ENCODE measurements at regions not wholly inside any gene's neighbourhood (a gene's known extent, or its start where the extent isn't known, plus 50 kb on each side); places are given as distances from the start of the nearest gene placed in this dataset.

- DNase-seq, result peak; percentile 28
- Histone ChIP-seq H3K4me2 (ENCODE audit: unreplicated experiment) (no peak overlapping the region), H3K4me1 (ENCODE audit: insufficient read depth) (no peaks in the 10 kb centered on the region), H4K20me1 (ENCODE audit: insufficient read depth) (no peaks in the 10 kb centered on the region), H3K79me2 (ENCODE audit: insufficient read depth) (no peaks in the 10 kb centered on the region), H3K27ac (no peak overlapping the region), H3K9me3 (ENCODE audit: low read depth) (no peaks in the 10 kb centered on the region), H3K4me3 (no peak overlapping the region), H3K36me3 (ENCODE audit: low read depth) (no peaks in the 10 kb centered on the region), H3K9me2 (ENCODE audit: insufficient read depth) (no peaks in the 10 kb centered on the region), H3K27me3 (replicated peaks; ENCODE audit: insufficient read depth) (no peaks in the 10 kb centered on the region), H3F3A (ENCODE audit: insufficient read depth) (no peaks in the 10 kb centered on the region), H3K9ac (no peak overlapping the region), H2AFZ (no peak overlapping the region)
- in situ Hi-C loops (cut with MboI), result loop anchor here (25.0 kb wide), 1 partner anchor 1019 kb away; no protein-coding TSS in a partner anchor
- no peak for TF ChIP-seq EZH2 (IDR thresholded peaks at IDR 0.05; ENCODE audit: insufficient read depth, poor library complexity, severe bottlenecking)
- no peak for TF ChIP-seq EZH2phosphoT487 (IDR thresholded peaks at IDR 0.05; ENCODE audit: insufficient read depth, low read depth)
- 42 to 52% methylated on average over 4 of the region's 4 CpGs for WGBS, 2 experiments (ENCODE audit: low coverage in 1 of 2, low lambda C conversion rate in 2 of 2, missing lambda C conversion rate in 2 of 2)
Measured at GRCh38 chr13:78806457-78806856, 147.5 kb upstream of the OBI1 start.

GRCh38 chr13:78802912-78803311 is 144.0 kb upstream of the OBI1 start:
- no peaks in the 10 kb centered on the region for H3K9me2 ChIP-seq (ENCODE audit: insufficient read depth)
- no peak overlapping the region for H3K9ac ChIP-seq
- H3K4me1 ChIP-seq (ENCODE audit: insufficient read depth), result no peaks in the 10 kb centered on the region
- in situ Hi-C loops (cut with MboI), result loop anchor here (25.0 kb wide), 1 partner anchor 1016 kb away; no protein-coding TSS in a partner anchor
- no peaks in the 10 kb centered on the region for H3K79me2 ChIP-seq (ENCODE audit: insufficient read depth)
- no peak overlapping the region for H3K4me3 ChIP-seq
- no peak overlapping the region for H3K4me2 ChIP-seq (ENCODE audit: unreplicated experiment)
- no peak overlapping the region for H3K27ac ChIP-seq
- no peak for DNase-seq
- H2AFZ ChIP-seq, result no peak overlapping the region
- TF ChIP-seq EZH2phosphoT487 (IDR thresholded peaks at IDR 0.05; ENCODE audit: insufficient read depth, low read depth) (no peak), EZH2 (IDR thresholded peaks at IDR 0.05; ENCODE audit: insufficient read depth, poor library complexity, severe bottlenecking) (no peak)
- no peaks in the 10 kb centered on the region for H3K9me3 ChIP-seq (ENCODE audit: low read depth)
- H4K20me1 ChIP-seq (ENCODE audit: insufficient read depth), result no peaks in the 10 kb centered on the region; the same call in 1 of the 2 replicates
- no peaks in the 10 kb centered on the region for H3K36me3 ChIP-seq (ENCODE audit: low read depth)
- H3F3A ChIP-seq (ENCODE audit: insufficient read depth), result no peaks in the 10 kb centered on the region
- no peaks in the 10 kb centered on the region for H3K27me3 ChIP-seq (replicated peaks; ENCODE audit: insufficient read depth)

DNA sequence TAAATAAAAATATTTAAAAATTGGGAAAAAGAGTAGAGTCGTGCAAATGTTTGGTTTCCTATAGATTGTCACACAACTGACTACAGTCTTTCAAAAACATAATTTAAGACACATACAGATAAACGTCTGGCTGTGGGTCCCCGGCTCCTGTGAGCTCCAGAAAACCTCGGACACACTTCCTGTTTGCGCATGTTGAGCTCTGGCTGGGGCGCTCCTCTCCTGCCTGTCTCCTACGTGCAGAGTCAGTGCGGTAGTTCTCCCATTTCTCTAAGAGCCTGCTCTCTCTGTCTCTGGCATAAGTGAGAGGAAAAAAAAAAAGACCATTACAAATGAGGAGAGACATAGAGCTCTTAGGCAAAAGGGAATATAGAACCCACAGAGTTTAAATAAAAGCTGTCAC is 128.2 kb upstream of the OBI1 start:
- no peaks in the 10 kb centered on the region for H3K79me2 ChIP-seq (ENCODE audit: insufficient read depth)
- no peak overlapping the region for H3K4me3 ChIP-seq
- H4K20me1 ChIP-seq (ENCODE audit: insufficient read depth), result no peaks in the 10 kb centered on the region
- H3K9ac ChIP-seq, result no peak overlapping the region
- H3K9me3 ChIP-seq (ENCODE audit: low read depth), result no peaks in the 10 kb centered on the region
- WGBS, 2 experiments (ENCODE audit: low coverage in 1 of 2, low lambda C conversion rate in 2 of 2, missing lambda C conversion rate in 2 of 2), result 35 to 44% methylated on average over 8 of the region's 8 CpGs
- 0 out of 2 replicates have a peak, but pooled peaks cover 5% of the 10 kb centered on the region for H3K27me3 ChIP-seq (replicated peaks; ENCODE audit: insufficient read depth)
- no peaks in the 10 kb centered on the region for H3F3A ChIP-seq (ENCODE audit: insufficient read depth)
- no peak overlapping the region for H2AFZ ChIP-seq
- in situ Hi-C loops (cut with MboI), result no loop called here
- no peak overlapping the region for H3K4me2 ChIP-seq (ENCODE audit: unreplicated experiment)
- H3K4me1 ChIP-seq (ENCODE audit: insufficient read depth), result no peaks in the 10 kb centered on the region
- no peak overlapping the region for H3K27ac ChIP-seq
- DNase-seq, result no peak
- TF ChIP-seq EZH2phosphoT487 (IDR thresholded peaks at IDR 0.05; ENCODE audit: insufficient read depth, low read depth) (no peak), EZH2 (IDR thresholded peaks at IDR 0.05; ENCODE audit: insufficient read depth, poor library complexity, severe bottlenecking) (no peak)
- no peaks in the 10 kb centered on the region for H3K36me3 ChIP-seq (ENCODE audit: low read depth)
- H3K9me2 ChIP-seq (ENCODE audit: insufficient read depth), result no peaks in the 10 kb centered on the region

GRCh38 chr13:78786459-78786858 is 127.5 kb upstream of the OBI1 start:
- Histone ChIP-seq H3K36me3 (ENCODE audit: low read depth) (no peaks in the 10 kb centered on the region), H3K9ac (no peak overlapping the region), H3K9me3 (ENCODE audit: low read depth) (no peaks in the 10 kb centered on the region), H3K27me3 (replicated peaks; ENCODE audit: insufficient read depth) (0 out of 2 replicates have a peak, but pooled peaks cover 5% of the 10 kb centered on the region), H3K4me2 (ENCODE audit: unreplicated experiment) (no peak overlapping the region), H3K27ac (no peak overlapping the region), H2AFZ (no peak overlapping the region), H3K79me2 (ENCODE audit: insufficient read depth) (no peaks in the 10 kb centered on the region), H3F3A (ENCODE audit: insufficient read depth) (no peaks in the 10 kb centered on the region), H3K4me1 (ENCODE audit: insufficient read depth) (no peaks in the 10 kb centered on the region), H3K4me3 (no peak overlapping the region), H3K9me2 (ENCODE audit: insufficient read depth) (no peaks in the 10 kb centered on the region), H4K20me1 (ENCODE audit: insufficient read depth) (no peaks in the 10 kb centered on the region)
- TF ChIP-seq EZH2phosphoT487 (IDR thresholded peaks at IDR 0.05; ENCODE audit: insufficient read depth, low read depth), result no peak
- no peak for TF ChIP-seq EZH2 (IDR thresholded peaks at IDR 0.05; ENCODE audit: insufficient read depth, poor library complexity, severe bottlenecking)
- WGBS, 2 experiments (ENCODE audit: low coverage in 1 of 2, low lambda C conversion rate in 2 of 2, missing lambda C conversion rate in 2 of 2), result 0% methylated on average over 1 of the region's 1 CpG
- in situ Hi-C loops (cut with MboI), result no loop called here
- no peak for DNase-seq

- H3K36me3 ChIP-seq (ENCODE audit: low read depth), result no peaks in the 10 kb centered on the region
- no peaks in the 10 kb centered on the region for H3K4me1 ChIP-seq (ENCODE audit: insufficient read depth)
- no peaks in the 10 kb centered on the region for H3K79me2 ChIP-seq (ENCODE audit: insufficient read depth)
- H4K20me1 ChIP-seq (ENCODE audit: insufficient read depth), result no peaks in the 10 kb centered on the region
- in situ Hi-C loops (cut with MboI), result no loop called here
- DNase-seq, result no peak
- no peaks in the 10 kb centered on the region for H3F3A ChIP-seq (ENCODE audit: insufficient read depth)
- no peak overlapping the region for H2AFZ ChIP-seq
- H3K27ac ChIP-seq, result no peak overlapping the region
- H3K9me2 ChIP-seq (ENCODE audit: insufficient read depth), result no peaks in the 10 kb centered on the region
- 0 out of 2 replicates have a peak, but pooled peaks cover 5% of the 10 kb centered on the region for H3K27me3 ChIP-seq (replicated peaks; ENCODE audit: insufficient read depth)
- no peak overlapping the region for H3K9ac ChIP-seq
- no peak for TF ChIP-seq EZH2phosphoT487 (IDR thresholded peaks at IDR 0.05; ENCODE audit: insufficient read depth, low read depth)
- no peak for TF ChIP-seq EZH2 (IDR thresholded peaks at IDR 0.05; ENCODE audit: insufficient read depth, poor library complexity, severe bottlenecking)
- WGBS, 2 experiments (ENCODE audit: low coverage in 1 of 2, low lambda C conversion rate in 2 of 2, missing lambda C conversion rate in 2 of 2), result 26 to 35% methylated on average over 4 of the region's 4 CpGs
- no peak overlapping the region for H3K4me2 ChIP-seq (ENCODE audit: unreplicated experiment)
- no peak overlapping the region for H3K4me3 ChIP-seq
- no peaks in the 10 kb centered on the region for H3K9me3 ChIP-seq (ENCODE audit: low read depth)
Measured at GRCh38 chr13:78785764-78786163, 126.8 kb upstream of the OBI1 start.
